HG02973 (cell line): ENCODE measurements at regions not wholly inside any gene's neighbourhood (a gene's known extent, or its start where the extent isn't known, plus 50 kb on each side); places are given as distances from the start of the nearest gene placed in this dataset.

Experiments
- ATAC-seq: cut with Tn5 transposase; IDR thresholded peaks from one replicate; pipeline ENCODE4 v1.9.1; 2021; ENCODE audit warnings: moderate library complexity; ENCODE audit not compliant: unreplicated experiment

- ATAC-seq = no peak
Measured at GRCh38 chr4:95672811-95673210, 124.0 kb upstream of the UNC5C start.

DNA sequence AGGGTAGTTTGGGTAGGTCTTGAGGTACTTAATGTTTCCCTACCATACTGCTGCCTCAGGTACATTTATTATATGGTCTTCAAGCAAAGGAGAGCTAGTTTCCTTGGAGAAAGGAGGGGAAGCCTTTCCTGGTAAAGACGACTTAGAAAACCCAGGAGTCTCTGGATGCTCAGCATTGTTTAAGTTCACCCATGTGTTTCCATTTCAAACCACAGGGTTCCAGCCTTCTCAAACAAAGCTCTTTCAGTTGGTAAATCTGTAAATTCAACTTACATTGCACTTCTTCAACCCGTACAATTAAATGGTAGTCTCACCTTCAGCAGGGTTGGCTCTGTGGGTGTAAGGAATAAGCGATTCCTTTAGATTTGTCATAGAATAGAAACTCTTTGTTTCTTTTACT lies 111.9 kb upstream of the UNC5C start:
- ATAC-seq = no peak

DNA sequence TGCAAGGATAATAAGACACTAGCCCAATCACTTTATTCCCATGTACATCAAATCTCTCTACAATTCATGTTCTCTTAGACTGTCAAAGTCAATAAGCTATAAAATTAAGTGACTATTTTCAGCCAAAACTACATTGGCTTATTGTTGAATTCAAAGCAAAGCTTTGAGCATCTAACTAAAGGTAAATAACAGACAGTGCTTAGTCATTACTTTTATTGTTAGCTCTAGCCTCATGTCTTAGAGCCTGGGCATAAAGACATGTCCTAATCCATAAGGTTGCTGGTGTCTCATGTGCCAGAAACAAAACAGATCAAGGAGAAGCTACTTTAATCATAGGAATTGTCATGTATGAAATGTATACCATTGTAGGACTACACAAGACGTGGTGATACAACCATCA lies 103.1 kb upstream of the UNC5C start:
- no peak for ATAC-seq

GRCh38 chr4:95644417-95644816 lies 95.6 kb upstream of the UNC5C start:
- ATAC-seq = no peak

DNA sequence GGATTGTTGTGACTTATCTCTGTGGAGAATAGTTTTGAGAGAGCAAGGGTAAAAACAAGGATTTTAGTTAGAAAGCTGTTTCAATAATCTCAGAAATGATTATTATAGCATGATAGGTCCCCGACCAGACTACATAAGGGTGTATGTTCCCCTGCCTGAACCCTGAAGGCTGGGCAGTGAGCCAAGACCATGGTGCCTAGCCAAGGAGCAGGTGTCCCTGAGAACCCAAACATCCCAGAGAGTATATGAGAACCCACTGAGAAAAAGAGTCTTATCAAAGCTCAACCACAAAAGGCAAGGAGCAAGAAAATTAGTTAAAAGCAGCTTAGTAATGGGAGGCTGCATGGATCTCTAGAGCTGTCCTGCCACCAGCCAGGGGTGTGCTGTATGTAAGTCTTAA lies 94.9 kb upstream of the UNC5C start:
- ATAC-seq = no peak

- no peak for ATAC-seq
Measured at GRCh38 chr4:95641571-95641970, 92.8 kb upstream of the UNC5C start.

- no peak for ATAC-seq
Measured at GRCh38 chr4:95640311-95640710, 91.5 kb upstream of the UNC5C start.

DNA sequence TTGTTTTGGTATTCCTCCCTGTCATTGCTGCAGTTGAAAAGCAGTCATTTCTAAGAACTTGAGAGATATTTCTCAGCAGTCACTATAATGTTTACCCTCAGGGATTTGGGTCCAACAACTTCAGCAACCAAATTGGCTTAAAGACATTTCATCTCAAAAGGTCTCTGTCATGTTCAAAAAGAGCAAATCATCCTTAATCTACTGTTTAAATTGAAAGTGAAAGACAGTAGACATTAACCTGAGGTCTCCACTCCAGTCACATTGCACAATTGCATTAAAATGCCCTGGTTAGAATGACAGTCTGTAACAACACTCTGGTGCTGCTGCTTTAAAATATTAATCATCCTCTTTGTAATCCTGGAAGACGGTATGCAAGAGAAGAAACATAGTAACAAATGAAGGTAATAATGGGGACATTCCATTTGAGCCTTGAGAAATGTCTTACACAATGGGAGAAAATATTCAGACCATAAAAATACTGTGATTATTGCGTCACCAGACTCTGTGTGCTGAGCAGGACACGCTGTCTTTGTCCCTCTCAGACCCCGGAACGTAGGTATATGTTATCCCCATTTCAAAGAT lies 90.2 kb upstream of the UNC5C start:
- ATAC-seq = no peak

GRCh38 chr4:95637043-95637600 lies 88.3 kb upstream of the UNC5C start:
- no peak for ATAC-seq

- no peak for ATAC-seq
Measured at GRCh38 chr4:95636061-95636460, 87.3 kb upstream of the UNC5C start.

DNA sequence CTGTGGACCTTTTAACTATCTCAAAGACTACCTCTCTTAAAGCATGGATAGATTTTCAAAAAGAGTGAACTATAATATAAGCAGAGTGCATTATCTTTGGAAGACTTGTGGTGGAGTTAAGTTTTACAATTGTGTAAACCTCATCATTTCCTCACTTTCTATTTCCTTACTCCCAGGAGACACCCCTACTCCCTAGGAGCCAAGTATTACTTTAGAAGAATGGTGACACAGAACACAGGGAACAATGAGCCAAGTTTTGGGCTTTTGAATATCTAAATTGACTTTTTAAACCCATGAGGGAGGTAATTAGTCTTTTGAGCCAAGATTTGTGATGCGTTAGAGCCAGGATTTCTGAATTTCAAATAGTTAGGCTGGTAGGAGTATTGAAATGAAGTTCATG lies 78.9 kb upstream of the UNC5C start:
- ATAC-seq = no peak

GRCh38 chr4:95627024-95627605 lies 78.3 kb upstream of the UNC5C start:
- no peak for ATAC-seq

DNA sequence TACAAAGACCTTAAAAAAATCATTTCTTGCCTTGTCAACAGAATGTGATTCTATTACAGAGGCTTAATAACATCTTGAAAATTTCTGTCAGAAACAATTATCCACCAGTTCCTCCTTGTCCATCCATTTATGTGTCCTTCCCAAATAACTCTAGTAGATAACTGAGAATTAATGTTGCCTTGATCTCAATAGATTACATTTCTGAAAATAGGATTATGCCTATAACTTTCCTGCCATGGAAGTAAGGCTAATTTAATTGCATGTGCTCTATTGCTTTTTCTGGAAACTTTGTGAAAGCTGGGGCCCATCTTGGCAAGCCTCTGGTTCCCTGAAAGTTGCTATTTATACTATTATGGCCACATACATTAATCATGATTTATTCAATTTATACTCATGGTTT lies 76.2 kb upstream of the UNC5C start:
- no peak for ATAC-seq

- ATAC-seq = no peak
Measured at GRCh38 chr4:95619525-95620443, 71.0 kb upstream of the UNC5C start.

DNA sequence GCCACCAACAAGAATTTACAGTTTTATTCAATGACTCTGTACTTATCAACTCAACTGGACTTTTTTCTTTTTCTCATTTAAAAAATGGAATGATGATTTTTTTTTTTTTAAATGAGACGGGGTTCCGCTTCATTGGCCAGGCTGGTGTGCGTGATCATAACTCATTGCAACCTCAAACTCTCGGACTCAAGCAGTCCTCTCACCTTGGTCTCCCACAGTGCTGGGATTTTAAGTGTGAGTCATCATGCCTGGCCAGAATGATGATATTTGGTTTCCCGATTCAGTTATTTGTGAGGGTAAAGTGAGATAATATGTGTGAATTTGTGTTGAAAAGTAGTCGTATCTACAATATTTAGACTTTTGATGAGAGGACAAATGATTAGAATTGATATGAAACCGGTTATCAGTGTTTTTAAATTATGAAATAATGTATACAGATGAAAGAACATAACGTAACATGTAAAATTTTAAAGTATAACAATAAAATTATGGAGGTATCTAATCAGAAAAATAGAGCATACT lies 66.0 kb upstream of the UNC5C start:
- ATAC-seq = no peak

DNA sequence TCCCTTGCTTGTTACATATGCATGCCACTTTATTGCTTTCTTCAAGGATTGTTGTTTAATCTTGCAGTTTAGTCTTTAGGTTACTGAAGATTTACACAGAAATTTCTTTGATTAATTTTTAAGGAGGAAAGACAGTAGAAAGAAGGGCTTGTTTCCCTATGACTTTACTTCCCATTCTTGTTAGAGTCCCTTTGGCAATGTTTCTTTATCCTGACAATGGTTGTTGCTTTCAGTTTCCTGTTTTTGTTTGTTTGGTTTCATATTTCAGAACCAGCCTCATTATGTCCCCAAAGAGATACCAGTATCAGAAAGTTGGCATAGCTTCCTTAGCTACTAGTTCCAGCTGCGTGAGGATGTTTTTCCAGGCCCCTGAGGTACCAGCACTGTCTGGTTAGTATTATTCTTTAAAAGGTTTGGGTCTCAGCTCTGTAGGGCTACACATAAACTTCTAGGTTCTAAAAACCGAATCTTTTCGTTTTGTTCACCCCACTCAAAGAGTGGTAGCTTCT lies 61.3 kb upstream of the UNC5C start:
- no peak for ATAC-seq

- no peak for ATAC-seq
Measured at GRCh38 chr4:95606739-95607138, 58.0 kb upstream of the UNC5C start.

- ATAC-seq = no peak
Measured at GRCh38 chr4:95603393-95603792, 54.6 kb upstream of the UNC5C start.

- ATAC-seq = no peak
Measured at GRCh38 chr4:95602872-95603271, 54.1 kb upstream of the UNC5C start.

GRCh38 chr4:95601356-95601755 lies 52.6 kb upstream of the UNC5C start:
- no peak for ATAC-seq

- ATAC-seq = peak; percentile 97
Measured at GRCh38 chr4:95599777-95600400, 51.1 kb upstream of the UNC5C start.
